Tibial artery (tissue), 4 donors: ENCODE measurements at regions not wholly inside any gene's neighbourhood (a gene's known extent, or its start where the extent isn't known, plus 50 kb on each side); places are given as distances from the start of the nearest gene placed in this dataset.

Experiments
- DNase-seq, 2 donors: peaks; one replicate each; pipeline ENCODE4 v3.0.0-alpha.2; 2019
- H3K27ac ChIP-seq, 2 donors: fragments of 200-600 bp; sonication (generic) in 1 of 2; 1 replicate in 1 of 2; 2 replicates in 1 of 2; pipeline ENCODE4 v1.5.1; 2018 to 2019; ENCODE audit warnings: mild to moderate bottlenecking in 1 of 2
- H3K27me3 ChIP-seq, 2 donors: fragments of 200-600 bp; sonication (generic) in 1 of 2; one replicate each; pipeline versions ENCODE4 v1.5.1 to v1.6.0; 2016 to 2019
- H3K36me3 ChIP-seq, 3 donors: fragments of 200-600 bp; sonication (generic) in 2 of 3; one replicate each; pipeline ENCODE4 v1.5.1; 2016 to 2019; ENCODE audit warnings: mild to moderate bottlenecking in 2 of 3
- H3K4me1 ChIP-seq, 4 donors: fragments of 200-600 bp; sonication (generic) in 2 of 4; 1 replicate in 3 of 4; 2 replicates in 1 of 4; pipeline ENCODE4 v1.5.1; 2016 to 2019
- H3K4me3 ChIP-seq, 2 donors: fragments of 200-600 bp; sonication (generic) in 1 of 2; 1 replicate in 1 of 2; 2 replicates in 1 of 2; pipeline ENCODE4 v1.5.1; 2018 to 2019; ENCODE audit warnings: mild to moderate bottlenecking in 2 of 2
- H3K9me3 ChIP-seq, 3 donors: fragments of 200-600 bp; sonication (generic) in 1 of 3; one replicate each; pipeline ENCODE4 v1.5.1; 2016 to 2019
- intact Hi-C: fragments of 100-400 bp; cut with DNase I; formaldehyde crosslinking; loops from one replicate; pipeline ENCODE4 v1.15.0; 2023; ENCODE audit warnings: low total_unique reads
- TF ChIP-seq, protein P1 (sequence below), 2 experiments: fragments of 200-600 bp in 1 of 2; fragments of 450-650 bp in 1 of 2; IDR thresholded peaks; one replicate each; pipeline ENCODE4 v1.5.1; 2017 to 2019; ENCODE audit warnings: antibody characterized with exemption in 2 of 2, mild to moderate bottlenecking in 1 of 2, moderate library complexity in 1 of 2

DNA sequence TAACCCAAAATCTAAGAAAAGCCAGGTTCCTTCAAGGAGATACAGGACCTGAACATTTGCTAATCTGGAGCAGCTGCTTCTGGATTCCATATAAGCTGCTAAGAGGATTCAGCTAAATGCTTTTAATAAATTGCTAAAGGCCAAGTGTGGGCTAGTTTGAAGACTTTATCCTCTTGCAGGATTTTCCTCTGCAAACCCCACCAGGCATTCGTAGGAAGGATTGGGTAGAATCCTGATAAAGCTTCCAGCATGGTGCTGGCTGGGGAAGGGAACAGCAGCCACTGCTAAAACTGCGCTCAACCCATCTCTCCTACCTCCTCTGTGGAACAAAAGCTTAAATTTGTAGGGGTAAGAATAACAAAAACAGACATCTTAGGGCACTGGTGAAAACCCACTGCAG is 61.3 kb upstream of the TAB3 start:
- Histone ChIP-seq H3K9me3 (no peaks in the 10 kb centered on the region), H3K27me3 (no peaks in the 10 kb centered on the region), H3K4me1 (no peaks in the 10 kb centered on the region), H3K27ac (no peak overlapping the region), H3K4me3 (no peak overlapping the region), H3K36me3 (no peaks in the 10 kb centered on the region)
- TF ChIP-seq, protein P1, sequence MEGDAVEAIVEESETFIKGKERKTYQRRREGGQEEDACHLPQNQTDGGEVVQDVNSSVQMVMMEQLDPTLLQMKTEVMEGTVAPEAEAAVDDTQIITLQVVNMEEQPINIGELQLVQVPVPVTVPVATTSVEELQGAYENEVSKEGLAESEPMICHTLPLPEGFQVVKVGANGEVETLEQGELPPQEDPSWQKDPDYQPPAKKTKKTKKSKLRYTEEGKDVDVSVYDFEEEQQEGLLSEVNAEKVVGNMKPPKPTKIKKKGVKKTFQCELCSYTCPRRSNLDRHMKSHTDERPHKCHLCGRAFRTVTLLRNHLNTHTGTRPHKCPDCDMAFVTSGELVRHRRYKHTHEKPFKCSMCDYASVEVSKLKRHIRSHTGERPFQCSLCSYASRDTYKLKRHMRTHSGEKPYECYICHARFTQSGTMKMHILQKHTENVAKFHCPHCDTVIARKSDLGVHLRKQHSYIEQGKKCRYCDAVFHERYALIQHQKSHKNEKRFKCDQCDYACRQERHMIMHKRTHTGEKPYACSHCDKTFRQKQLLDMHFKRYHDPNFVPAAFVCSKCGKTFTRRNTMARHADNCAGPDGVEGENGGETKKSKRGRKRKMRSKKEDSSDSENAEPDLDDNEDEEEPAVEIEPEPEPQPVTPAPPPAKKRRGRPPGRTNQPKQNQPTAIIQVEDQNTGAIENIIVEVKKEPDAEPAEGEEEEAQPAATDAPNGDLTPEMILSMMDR (IDR thresholded peaks at IDR 0.05): no peak
- DNase-seq: no peak
- intact Hi-C loops: no loop called here

DNA sequence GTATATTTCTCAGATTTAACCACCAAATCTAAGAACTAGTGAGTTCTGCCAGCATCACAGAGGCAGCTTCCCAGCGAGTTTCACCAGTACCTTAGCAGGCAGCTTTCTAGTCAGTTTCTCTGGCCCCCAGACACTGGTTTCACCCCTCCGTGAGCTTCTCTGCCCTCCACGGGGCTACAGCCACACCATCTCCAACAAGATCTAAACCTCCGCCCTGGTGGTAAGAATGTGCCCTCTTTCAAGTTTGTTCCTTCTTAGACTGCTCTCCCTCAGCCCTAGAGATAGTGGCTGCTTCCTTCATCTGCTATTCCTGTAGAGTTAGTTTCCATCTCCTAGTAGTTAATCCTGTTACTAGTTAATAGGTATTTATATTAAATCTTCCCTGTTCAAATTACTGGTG is 60.5 kb upstream of the TAB3 start:
- Histone ChIP-seq H3K36me3 (no peaks in the 10 kb centered on the region), H3K9me3 (no peaks in the 10 kb centered on the region), H3K4me1 (no peaks in the 10 kb centered on the region), H3K27me3 (no peaks in the 10 kb centered on the region), H3K4me3 (no peak overlapping the region), H3K27ac (no peak overlapping the region)
- intact Hi-C loops: no loop called here
- TF ChIP-seq, protein P1 (IDR thresholded peaks at IDR 0.05): no peak
- DNase-seq: no peak

DNA sequence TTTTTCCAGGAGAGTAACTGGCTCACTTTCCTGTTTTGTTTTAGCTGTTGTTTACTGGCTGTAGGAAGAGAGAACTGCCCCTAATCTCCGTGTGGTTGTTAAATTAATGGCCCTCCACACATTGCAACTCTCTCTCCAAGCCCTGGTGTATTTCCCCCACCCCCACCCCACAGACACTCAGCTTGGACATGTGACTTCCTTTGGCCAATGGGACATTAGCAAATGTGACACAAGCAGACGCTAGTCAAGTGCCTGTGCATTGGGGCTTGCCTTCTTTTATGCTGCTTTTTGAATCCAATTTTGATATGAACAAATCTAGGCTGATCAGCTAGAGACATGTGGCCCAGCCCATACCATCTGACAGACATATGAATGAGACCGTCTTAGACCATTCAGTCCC is 59.6 kb upstream of the TAB3 start:
- no peak overlapping the region for H3K4me3 ChIP-seq
- peaks cover 0 to 4% (median 0%) of the 10 kb centered on the region in 4 donors for H3K4me1 ChIP-seq
- TF ChIP-seq, protein P1 (IDR thresholded peaks at IDR 0.05): no peak
- H3K27me3 ChIP-seq: no peaks in the 10 kb centered on the region
- no peaks in the 10 kb centered on the region for H3K9me3 ChIP-seq
- H3K27ac ChIP-seq: no peak overlapping the region
- no peak for DNase-seq
- H3K36me3 ChIP-seq: no peaks in the 10 kb centered on the region
- intact Hi-C loops: no loop called here

DNA sequence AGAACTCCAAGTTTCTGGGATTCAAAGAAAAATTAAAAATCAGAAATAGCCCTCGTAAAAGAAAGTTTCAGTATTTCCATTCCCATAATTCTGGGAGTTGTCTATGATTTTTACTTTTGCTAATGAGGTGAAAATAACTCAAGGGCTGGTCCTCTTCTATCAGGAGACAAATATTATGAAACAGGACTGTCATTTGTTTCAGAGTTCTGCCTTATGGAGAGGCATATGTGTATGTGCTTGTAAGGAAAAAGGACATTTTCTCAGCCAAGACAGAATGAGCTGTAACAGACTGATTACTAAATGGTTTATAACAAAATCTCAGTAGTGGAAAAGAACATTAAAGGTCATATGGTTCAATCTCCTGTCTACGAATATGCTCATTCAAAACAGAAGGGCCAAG is 59.0 kb upstream of the TAB3 start:
- intact Hi-C loops: no loop called here
- DNase-seq: no peak
- H3K27ac ChIP-seq: no peak overlapping the region
- peaks cover 0 to 5% (median 0%) of the 10 kb centered on the region in 4 donors for H3K4me1 ChIP-seq
- H3K4me3 ChIP-seq: no peak overlapping the region
- H3K27me3 ChIP-seq: no peaks in the 10 kb centered on the region
- no peaks in the 10 kb centered on the region for H3K9me3 ChIP-seq
- H3K36me3 ChIP-seq: no peaks in the 10 kb centered on the region
- TF ChIP-seq, protein P1 (IDR thresholded peaks at IDR 0.05): no peak

DNA sequence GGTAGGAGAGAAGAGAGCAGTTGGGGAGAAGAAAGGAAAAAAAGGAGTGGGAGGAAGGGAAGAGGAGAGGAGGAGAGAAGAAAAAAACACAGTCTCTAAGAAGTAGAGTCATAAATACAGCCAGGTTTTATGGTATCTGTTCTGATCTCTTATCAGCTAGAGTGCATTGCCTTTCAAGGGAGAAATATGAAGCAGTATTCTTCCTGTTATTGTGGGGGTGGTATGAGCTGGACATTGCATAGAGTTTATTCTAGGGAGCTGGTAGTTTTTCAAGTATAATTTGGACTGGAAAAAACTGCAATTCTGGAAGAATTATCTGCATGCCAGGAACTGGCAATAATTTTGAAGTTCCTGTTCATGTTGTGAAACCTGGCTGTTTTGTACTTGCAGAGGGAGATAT is 54.9 kb upstream of the TAB3 start:
- Histone ChIP-seq H3K27me3 (no peaks in the 10 kb centered on the region), H3K27ac (no peak overlapping the region), H3K9me3 (no peaks in the 10 kb centered on the region), H3K4me3 (no peak overlapping the region), H3K36me3 (no peaks in the 10 kb centered on the region), H3K4me1 (peaks cover 0 to 5% (median 0%) of the 10 kb centered on the region in 4 donors)
- TF ChIP-seq, protein P1 (IDR thresholded peaks at IDR 0.05): no peak
- no peak for DNase-seq
- intact Hi-C loops: no loop called here

DNA sequence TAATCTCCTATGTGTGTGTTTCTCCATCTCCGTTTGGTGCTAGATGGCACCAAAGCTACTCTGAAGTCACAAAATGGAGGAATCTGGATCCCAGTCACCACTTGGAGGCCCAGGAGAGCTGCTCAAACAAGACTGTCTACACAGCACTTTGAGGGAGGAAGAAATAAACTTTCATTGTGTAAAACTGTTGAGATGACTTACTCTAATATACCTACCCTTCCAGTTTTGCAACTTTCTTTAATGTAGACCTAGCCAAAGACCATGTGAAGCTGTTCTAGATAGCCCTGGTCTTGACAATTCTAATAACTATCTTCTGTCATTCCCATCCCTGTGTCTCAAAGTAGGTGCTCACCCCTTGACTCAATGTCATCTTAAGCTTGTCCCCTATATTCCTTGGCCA is 52.8 kb upstream of the TAB3 start:
- Histone ChIP-seq H3K4me3 (no peak overlapping the region), H3K36me3 (no peaks in the 10 kb centered on the region), H3K4me1 (peaks cover 0 to 5% (median 0%) of the 10 kb centered on the region in 4 donors), H3K27me3 (no peaks in the 10 kb centered on the region), H3K27ac (no peak overlapping the region), H3K9me3 (no peaks in the 10 kb centered on the region)
- DNase-seq: no peak
- intact Hi-C loops: no loop called here
- TF ChIP-seq, protein P1 (IDR thresholded peaks at IDR 0.05): no peak
